ENCODE measurements at regions not wholly inside any gene's neighbourhood (a gene's known extent, or its start where the extent isn't known, plus 50 kb on each side); places are given as distances from the start of the nearest gene placed in this dataset.

DNA sequence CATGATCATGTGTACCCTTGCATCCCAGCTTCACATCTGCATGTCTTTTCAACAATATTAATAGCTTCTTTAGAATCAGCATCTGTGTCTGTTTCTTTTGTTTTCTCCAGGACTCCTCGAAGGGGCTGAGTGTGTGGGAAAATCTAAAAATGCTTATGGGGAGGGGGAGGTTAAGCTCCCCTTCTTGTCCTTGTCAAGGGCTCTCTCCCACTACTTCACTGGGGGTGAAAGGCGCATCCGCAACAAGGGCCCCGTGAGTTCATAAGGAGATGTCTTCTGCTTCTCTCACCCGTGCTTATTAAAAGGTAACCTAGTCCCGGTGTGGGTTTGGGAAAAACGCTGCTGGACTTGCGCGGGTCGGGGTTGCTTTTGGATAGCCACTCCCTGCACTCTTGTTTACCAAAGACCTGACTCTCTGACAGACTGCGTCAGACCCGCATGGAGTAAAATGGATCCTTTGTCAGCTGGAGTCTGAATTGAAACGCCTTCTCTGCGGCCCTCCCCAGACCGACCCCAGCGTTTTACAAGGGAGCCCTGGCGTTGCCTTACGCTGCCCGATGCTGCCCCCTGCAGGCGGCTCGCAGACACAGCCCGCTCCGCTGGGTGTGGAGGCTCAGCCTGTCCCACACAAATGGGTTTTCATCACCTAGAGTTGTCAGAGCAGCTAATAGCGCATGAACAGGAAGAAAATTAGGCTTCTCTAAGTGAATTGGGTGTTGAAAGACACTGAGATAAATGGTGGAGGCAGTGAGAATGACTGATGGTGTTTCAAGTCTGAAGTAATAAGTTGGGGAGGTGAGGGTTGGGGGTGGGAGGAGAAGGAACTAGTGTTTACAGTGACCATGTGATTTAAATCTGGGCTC, 53.8 kb downstream of the IER5 start (continued):
- TF ChIP-seq ZNF214 (tag by site-specific recombination; IDR thresholded peaks at IDR 0.05; ENCODE audit: borderline replicate concordance): no peak
- TF ChIP-seq, protein P1, sequence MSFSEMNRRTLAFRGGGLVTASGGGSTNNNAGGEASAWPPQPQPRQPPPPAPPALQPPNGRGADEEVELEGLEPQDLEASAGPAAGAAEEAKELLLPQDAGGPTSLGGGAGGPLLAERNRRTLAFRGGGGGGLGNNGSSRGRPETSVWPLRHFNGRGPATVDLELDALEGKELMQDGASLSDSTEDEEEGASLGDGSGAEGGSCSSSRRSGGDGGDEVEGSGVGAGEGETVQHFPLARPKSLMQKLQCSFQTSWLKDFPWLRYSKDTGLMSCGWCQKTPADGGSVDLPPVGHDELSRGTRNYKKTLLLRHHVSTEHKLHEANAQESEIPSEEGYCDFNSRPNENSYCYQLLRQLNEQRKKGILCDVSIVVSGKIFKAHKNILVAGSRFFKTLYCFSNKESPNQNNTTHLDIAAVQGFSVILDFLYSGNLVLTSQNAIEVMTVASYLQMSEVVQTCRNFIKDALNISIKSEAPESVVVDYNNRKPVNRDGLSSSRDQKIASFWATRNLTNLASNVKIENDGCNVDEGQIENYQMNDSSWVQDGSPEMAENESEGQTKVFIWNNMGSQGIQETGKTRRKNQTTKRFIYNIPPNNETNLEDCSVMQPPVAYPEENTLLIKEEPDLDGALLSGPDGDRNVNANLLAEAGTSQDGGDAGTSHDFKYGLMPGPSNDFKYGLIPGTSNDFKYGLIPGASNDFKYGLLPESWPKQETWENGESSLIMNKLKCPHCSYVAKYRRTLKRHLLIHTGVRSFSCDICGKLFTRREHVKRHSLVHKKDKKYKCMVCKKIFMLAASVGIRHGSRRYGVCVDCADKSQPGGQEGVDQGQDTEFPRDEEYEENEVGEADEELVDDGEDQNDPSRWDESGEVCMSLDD (tag by site-specific recombination; IDR thresholded peaks at IDR 0.05): no peak
- TF ChIP-seq, protein P2, sequence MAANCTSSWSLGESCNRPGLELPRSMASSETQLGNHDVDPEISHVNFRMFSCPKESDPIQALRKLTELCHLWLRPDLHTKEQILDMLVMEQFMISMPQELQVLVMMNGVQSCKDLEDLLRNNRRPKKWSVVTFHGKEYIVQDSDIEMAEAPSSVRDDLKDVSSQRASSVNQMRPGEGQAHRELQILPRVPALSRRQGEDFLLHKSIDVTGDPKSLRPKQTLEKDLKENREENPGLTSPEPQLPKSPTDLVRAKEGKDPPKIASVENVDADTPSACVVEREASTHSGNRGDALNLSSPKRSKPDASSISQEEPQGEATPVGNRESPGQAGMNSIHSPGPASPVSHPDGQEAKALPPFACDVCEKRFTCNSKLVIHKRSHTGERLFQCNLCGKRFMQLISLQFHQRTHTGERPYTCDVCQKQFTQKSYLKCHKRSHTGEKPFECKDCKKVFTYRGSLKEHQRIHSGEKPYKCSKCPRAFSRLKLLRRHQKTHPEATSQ (tag by site-specific recombination; IDR thresholded peaks at IDR 0.05): no peak
- no peak for TF ChIP-seq ZBTB21 (tag by site-specific recombination; IDR thresholded peaks at IDR 0.05)
- no peak for TF ChIP-seq ZNF548 (tag by site-specific recombination; IDR thresholded peaks at IDR 0.05)
- TF ChIP-seq ZNF274 (IDR thresholded peaks at IDR 0.05; ENCODE audit: low read length): no peak
- TF ChIP-seq ZNF274 (tag by site-specific recombination; IDR thresholded peaks at IDR 0.05; ENCODE audit: borderline replicate concordance): no peak
- TF ChIP-seq, protein P3, sequence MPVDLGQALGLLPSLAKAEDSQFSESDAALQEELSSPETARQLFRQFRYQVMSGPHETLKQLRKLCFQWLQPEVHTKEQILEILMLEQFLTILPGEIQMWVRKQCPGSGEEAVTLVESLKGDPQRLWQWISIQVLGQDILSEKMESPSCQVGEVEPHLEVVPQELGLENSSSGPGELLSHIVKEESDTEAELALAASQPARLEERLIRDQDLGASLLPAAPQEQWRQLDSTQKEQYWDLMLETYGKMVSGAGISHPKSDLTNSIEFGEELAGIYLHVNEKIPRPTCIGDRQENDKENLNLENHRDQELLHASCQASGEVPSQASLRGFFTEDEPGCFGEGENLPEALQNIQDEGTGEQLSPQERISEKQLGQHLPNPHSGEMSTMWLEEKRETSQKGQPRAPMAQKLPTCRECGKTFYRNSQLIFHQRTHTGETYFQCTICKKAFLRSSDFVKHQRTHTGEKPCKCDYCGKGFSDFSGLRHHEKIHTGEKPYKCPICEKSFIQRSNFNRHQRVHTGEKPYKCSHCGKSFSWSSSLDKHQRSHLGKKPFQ (tag by site-specific recombination; IDR thresholded peaks at IDR 0.05): no peak
- TF ChIP-seq ZBTB48 (tag by site-specific recombination; IDR thresholded peaks at IDR 0.05): peak; percentile 85
- peak; percentile 50 for TF ChIP-seq ZFHX2 (tag by site-specific recombination; conservative IDR thresholded peaks at IDR 0.05)
- TF ChIP-seq REPIN1 (tag by site-specific recombination; IDR thresholded peaks at IDR 0.05; ENCODE audit: low read depth): no peak
- TF ChIP-seq, protein P4, sequence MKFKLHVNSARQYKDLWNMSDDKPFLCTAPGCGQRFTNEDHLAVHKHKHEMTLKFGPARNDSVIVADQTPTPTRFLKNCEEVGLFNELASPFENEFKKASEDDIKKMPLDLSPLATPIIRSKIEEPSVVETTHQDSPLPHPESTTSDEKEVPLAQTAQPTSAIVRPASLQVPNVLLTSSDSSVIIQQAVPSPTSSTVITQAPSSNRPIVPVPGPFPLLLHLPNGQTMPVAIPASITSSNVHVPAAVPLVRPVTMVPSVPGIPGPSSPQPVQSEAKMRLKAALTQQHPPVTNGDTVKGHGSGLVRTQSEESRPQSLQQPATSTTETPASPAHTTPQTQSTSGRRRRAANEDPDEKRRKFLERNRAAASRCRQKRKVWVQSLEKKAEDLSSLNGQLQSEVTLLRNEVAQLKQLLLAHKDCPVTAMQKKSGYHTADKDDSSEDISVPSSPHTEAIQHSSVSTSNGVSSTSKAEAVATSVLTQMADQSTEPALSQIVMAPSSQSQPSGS (tag by site-specific recombination; IDR thresholded peaks at IDR 0.05; ENCODE audit: low read depth): no peak
- no peak for TF ChIP-seq ZNF223 (tag by site-specific recombination; IDR thresholded peaks at IDR 0.05)
- TF ChIP-seq ZNF701 (tag by site-specific recombination; IDR thresholded peaks at IDR 0.05): no peak
- 0 out of 2 replicates have a peak, but pooled peaks have one; percentile 22 for TF ChIP-seq KLF9 (tag by site-specific recombination; IDR thresholded peaks at IDR 0.05; ENCODE audit: low read depth)
- TF ChIP-seq ZNF544 (tag by site-specific recombination; IDR thresholded peaks at IDR 0.05): no peak
- no peak for TF ChIP-seq KLF1 (tag by site-specific recombination; IDR thresholded peaks at IDR 0.05)
- no peak for TF ChIP-seq ZNF211 (tag by site-specific recombination; IDR thresholded peaks at IDR 0.05; ENCODE audit: low read depth)
- TF ChIP-seq ZNF248 (tag by site-specific recombination; IDR thresholded peaks at IDR 0.05): no peak
- TF ChIP-seq FEZF1 (tag by site-specific recombination; IDR thresholded peaks at IDR 0.05): no peak
- peak; percentile 69 for TF ChIP-seq ZNF600 (tag by site-specific recombination; IDR thresholded peaks at IDR 0.05)
- TF ChIP-seq, protein P5, sequence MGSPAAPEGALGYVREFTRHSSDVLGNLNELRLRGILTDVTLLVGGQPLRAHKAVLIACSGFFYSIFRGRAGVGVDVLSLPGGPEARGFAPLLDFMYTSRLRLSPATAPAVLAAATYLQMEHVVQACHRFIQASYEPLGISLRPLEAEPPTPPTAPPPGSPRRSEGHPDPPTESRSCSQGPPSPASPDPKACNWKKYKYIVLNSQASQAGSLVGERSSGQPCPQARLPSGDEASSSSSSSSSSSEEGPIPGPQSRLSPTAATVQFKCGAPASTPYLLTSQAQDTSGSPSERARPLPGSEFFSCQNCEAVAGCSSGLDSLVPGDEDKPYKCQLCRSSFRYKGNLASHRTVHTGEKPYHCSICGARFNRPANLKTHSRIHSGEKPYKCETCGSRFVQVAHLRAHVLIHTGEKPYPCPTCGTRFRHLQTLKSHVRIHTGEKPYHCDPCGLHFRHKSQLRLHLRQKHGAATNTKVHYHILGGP (tag by site-specific recombination; IDR thresholded peaks at IDR 0.05): no peak
- no peak for TF ChIP-seq ZNF549 (tag by site-specific recombination; IDR thresholded peaks at IDR 0.05)
- TF ChIP-seq YY2 (tag by site-specific recombination; IDR thresholded peaks at IDR 0.05): no peak
- TF ChIP-seq, protein P6, sequence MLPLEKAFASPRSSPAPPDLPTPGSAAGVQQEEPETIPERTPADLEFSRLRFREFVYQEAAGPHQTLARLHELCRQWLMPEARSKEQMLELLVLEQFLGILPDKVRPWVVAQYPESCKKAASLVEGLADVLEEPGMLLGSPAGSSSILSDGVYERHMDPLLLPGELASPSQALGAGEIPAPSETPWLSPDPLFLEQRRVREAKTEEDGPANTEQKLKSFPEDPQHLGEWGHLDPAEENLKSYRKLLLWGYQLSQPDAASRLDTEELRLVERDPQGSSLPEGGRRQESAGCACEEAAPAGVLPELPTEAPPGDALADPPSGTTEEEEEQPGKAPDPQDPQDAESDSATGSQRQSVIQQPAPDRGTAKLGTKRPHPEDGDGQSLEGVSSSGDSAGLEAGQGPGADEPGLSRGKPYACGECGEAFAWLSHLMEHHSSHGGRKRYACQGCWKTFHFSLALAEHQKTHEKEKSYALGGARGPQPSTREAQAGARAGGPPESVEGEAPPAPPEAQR (tag by site-specific recombination; IDR thresholded peaks at IDR 0.05): no peak
- TF ChIP-seq ZNF391 (tag by site-specific recombination; IDR thresholded peaks at IDR 0.05; ENCODE audit: borderline replicate concordance, low read depth): peak; percentile 65; the same call in 1 of the 2 replicates
- TF ChIP-seq SCRT2 (tag by site-specific recombination; IDR thresholded peaks at IDR 0.05): no peak
- TF ChIP-seq ZNF529 (tag by site-specific recombination; IDR thresholded peaks at IDR 0.05; ENCODE audit: insufficient replicate concordance): no peak
- no peak for TF ChIP-seq ZNF114 (tag by site-specific recombination; IDR thresholded peaks at IDR 0.05)
- no peak for TF ChIP-seq ZNF768 (tag by site-specific recombination; IDR thresholded peaks at IDR 0.05)
- 0 out of 2 replicates have a peak, but pooled peaks have one; percentile 15 for TF ChIP-seq KLF8 (tag by site-specific recombination; IDR thresholded peaks at IDR 0.05)
